CD4-positive, alpha-beta memory T cell (primary cell): ENCODE measurements at regions not wholly inside any gene's neighbourhood (a gene's known extent, or its start where the extent isn't known, plus 50 kb on each side); places are given as distances from the start of the nearest gene placed in this dataset.
A peak's percentile ranks its signal among the peaks of the same experiment; 100 is the strongest.

ENCODE experiments used
- CTCF ChIA-PET: fragments of 350-600 bp; sonication (Branson Sonifier 250); formaldehyde crosslinking; loops from one replicate; lab custom pipeline; 2021; ENCODE audit warnings: inconsistent platforms; ENCODE audit not compliant: partially characterized antibody; lab: Charles Lee
- POLR2A ChIA-PET: fragments of 350-600 bp; sonication (Branson Sonifier 250); formaldehyde crosslinking; loops from one replicate; lab custom pipeline; 2021; ENCODE audit not compliant: partially characterized antibody; lab: Charles Lee
- DNase-seq, 5 donors: peaks; one replicate each; pipeline versions ENCODE4 v3.0.0 to v3.0.0-alpha.2; 2020 to 2022; ENCODE audit warnings: mixed read lengths in 1 of 5
- H3K27ac ChIP-seq: one replicate; pipeline ENCODE4 v1.7.0; 2013; ENCODE audit warnings: low read depth, low read length
- H3K27me3 ChIP-seq: 2 replicates; pipeline ENCODE4 v1.7.0; 2013; ENCODE audit warnings: mild to moderate bottlenecking, low read length, moderate library complexity; ENCODE audit not compliant: insufficient read depth
- H3K36me3 ChIP-seq: 2 replicates; pipeline ENCODE4 v1.7.0; 2013; ENCODE audit warnings: mild to moderate bottlenecking, low read length, moderate library complexity; ENCODE audit not compliant: insufficient read depth
- H3K4me1 ChIP-seq: 2 replicates; pipeline ENCODE4 v1.7.0; 2013; ENCODE audit warnings: mild to moderate bottlenecking, low read length, moderate library complexity; ENCODE audit not compliant: insufficient read depth
- H3K4me3 ChIP-seq, 2 donors: one replicate each; pipeline ENCODE4 v1.7.0; 2013; ENCODE audit warnings: low read length in 2 of 2, mild to moderate bottlenecking in 1 of 2
- H3K9me3 ChIP-seq, 2 donors: one replicate each; pipeline ENCODE4 v1.7.0; 2013; ENCODE audit warnings: low read length in 2 of 2, control low read depth in 1 of 2; ENCODE audit not compliant: control insufficient read depth in 1 of 2
- H3K27ac Mint-ChIP-seq, 7 donors: one replicate each; pipeline ENCODE4 v1.8.0; 2020 to 2021; ENCODE audit warnings: mixed read lengths in 7 of 7, mild to moderate bottlenecking in 6 of 7, inconsistent platforms in 3 of 7, moderate library complexity in 3 of 7
- H3K27me3 Mint-ChIP-seq, 2 donors: one replicate each; pipeline ENCODE4 v1.8.0; 2020 to 2021; ENCODE audit warnings: mixed read lengths in 2 of 2
- H3K36me3 Mint-ChIP-seq, 2 donors: one replicate each; pipeline ENCODE4 v1.8.0; 2020 to 2021; ENCODE audit warnings: mixed read lengths in 2 of 2, inconsistent platforms in 1 of 2, mild to moderate bottlenecking in 1 of 2
- H3K4me1 Mint-ChIP-seq, 4 donors: one replicate each; pipeline ENCODE4 v1.8.0; 2020 to 2021; ENCODE audit warnings: mixed read lengths in 4 of 4, mild to moderate bottlenecking in 1 of 4
- H3K4me3 Mint-ChIP-seq, 8 donors: one replicate each; pipeline ENCODE4 v1.8.0; 2020 to 2021; ENCODE audit warnings: mixed read lengths in 8 of 8, mild to moderate bottlenecking in 7 of 8, moderate library complexity in 6 of 8, inconsistent platforms in 3 of 8
- H3K9me3 Mint-ChIP-seq, 8 donors: one replicate each; pipeline ENCODE4 v1.8.0; 2020 to 2021; ENCODE audit warnings: mixed read lengths in 8 of 8, mild to moderate bottlenecking in 5 of 8, inconsistent platforms in 3 of 8, moderate library complexity in 1 of 8
- intact Hi-C: fragments of 100-400 bp; cut with micrococcal nuclease; formaldehyde crosslinking; loops from one replicate; pipeline ENCODE4 v1.15.1; 2023

DNA sequence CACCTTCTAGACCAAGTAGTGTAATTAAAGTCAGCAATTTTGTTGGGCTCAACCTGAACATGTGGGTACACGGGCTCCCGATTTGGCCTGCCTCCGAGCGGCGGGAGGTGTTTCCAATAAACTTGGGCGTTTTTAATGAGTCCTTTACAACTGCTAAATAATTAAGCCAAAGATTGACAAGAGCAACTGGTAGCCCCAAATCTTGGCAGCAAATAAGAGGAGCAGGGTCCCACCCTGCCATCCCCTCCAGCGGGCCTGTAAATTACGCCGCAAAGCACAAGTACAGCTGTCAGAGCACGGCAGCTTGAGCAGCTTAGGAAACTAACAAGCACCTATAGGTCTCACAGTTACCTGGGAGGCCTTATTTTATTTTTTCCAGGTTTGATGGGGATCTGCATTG lies 217.1 kb downstream of the BMP7 start:
- H3K36me3 ChIP-seq: no peaks in the 10 kb centered on the region
- Mint-ChIP-seq H3K4me3 (no peak overlapping the region), H3K9me3 (peaks cover 0 to 3% (median 0%) of the 10 kb centered on the region in 8 donors), H3K36me3 (no peaks in the 10 kb centered on the region), H3K4me1 (no peaks in the 10 kb centered on the region), H3K27me3 (peaks cover 3% of the 10 kb centered on the region in 2 donors), H3K27ac (no peak overlapping the region)
- intact Hi-C loops: no loop called here
- ChIA-PET CTCF (no interaction called here), POLR2A (no interaction called here)
- H3K9me3 ChIP-seq: no peaks in the 10 kb centered on the region
- H3K4me1 ChIP-seq: no peaks in the 10 kb centered on the region
- no peak overlapping the region for H3K4me3 ChIP-seq
- no peak for DNase-seq
- H3K27ac ChIP-seq: no peak overlapping the region
- H3K27me3 ChIP-seq: no peaks in the 10 kb centered on the region

DNA sequence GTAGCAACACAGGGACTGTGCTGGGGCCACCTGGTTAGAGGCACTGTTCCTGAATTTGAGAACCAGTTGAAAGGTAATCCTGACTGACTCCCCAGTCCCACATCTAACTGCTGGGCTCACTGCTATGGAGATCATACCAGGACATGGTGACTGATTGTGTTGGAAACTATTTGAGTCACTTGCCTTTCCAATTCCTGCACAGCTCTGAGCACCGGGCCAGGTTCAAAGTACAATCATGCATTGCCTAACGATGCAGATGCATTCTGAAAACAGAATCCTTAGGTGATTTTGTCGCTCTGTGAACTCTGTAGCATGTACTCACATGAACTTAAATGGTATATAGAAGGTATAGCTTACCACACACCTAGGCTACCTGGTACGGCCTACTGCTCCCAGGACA lies 215.3 kb downstream of the BMP7 start:
- ChIA-PET CTCF (no interaction called here), POLR2A (no interaction called here)
- H3K4me1 ChIP-seq: no peaks in the 10 kb centered on the region
- no peak overlapping the region for H3K27ac ChIP-seq
- H3K27me3 Mint-ChIP-seq: peaks cover 5 to 6% of the 10 kb centered on the region in 2 donors
- H3K4me3 ChIP-seq: no peak overlapping the region
- no peak overlapping the region for H3K27ac Mint-ChIP-seq
- intact Hi-C loops: no loop called here
- no peak overlapping the region for H3K4me3 Mint-ChIP-seq
- no peaks in the 10 kb centered on the region for H3K36me3 Mint-ChIP-seq
- no peaks in the 10 kb centered on the region for H3K9me3 ChIP-seq
- no peaks in the 10 kb centered on the region for H3K4me1 Mint-ChIP-seq
- H3K9me3 Mint-ChIP-seq: peaks cover 0 to 3% (median 0%) of the 10 kb centered on the region in 8 donors
- DNase-seq: no peak
- H3K27me3 ChIP-seq: no peaks in the 10 kb centered on the region
- H3K36me3 ChIP-seq: no peaks in the 10 kb centered on the region

DNA sequence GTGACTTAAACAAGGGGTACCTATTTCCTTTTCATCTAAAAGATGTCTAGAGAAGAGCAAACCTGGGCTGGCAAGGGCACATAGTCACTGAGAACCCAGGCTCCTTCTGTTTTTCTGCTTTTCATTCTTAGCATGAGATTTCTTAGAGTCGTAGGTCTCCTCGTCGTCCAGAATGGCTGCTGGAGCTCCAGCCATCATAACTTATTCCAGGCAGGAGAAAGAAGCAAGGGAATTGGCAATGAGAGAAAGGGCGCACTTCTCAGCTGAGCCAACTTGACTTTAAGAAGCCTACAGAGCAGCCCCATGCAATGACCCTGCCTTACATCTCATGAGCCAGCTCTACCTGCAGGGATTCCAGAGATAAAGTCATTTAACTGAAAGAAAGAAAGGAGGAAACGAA lies 213.4 kb downstream of the BMP7 start:
- Mint-ChIP-seq H3K4me1 (no peaks in the 10 kb centered on the region), H3K4me3 (no peak overlapping the region), H3K27me3 (peaks cover 2 to 4% of the 10 kb centered on the region in 2 donors), H3K27ac (no peak overlapping the region), H3K9me3 (peaks cover 0 to 3% (median 0%) of the 10 kb centered on the region in 8 donors), H3K36me3 (no peaks in the 10 kb centered on the region)
- no peak overlapping the region for H3K4me3 ChIP-seq
- H3K27me3 ChIP-seq: no peaks in the 10 kb centered on the region
- ChIA-PET CTCF (no interaction called here), POLR2A (no interaction called here)
- DNase-seq: no peak
- no peak overlapping the region for H3K27ac ChIP-seq
- H3K9me3 ChIP-seq: no peaks in the 10 kb centered on the region
- H3K4me1 ChIP-seq: no peaks in the 10 kb centered on the region
- no peaks in the 10 kb centered on the region for H3K36me3 ChIP-seq
- intact Hi-C loops: no loop called here

DNA sequence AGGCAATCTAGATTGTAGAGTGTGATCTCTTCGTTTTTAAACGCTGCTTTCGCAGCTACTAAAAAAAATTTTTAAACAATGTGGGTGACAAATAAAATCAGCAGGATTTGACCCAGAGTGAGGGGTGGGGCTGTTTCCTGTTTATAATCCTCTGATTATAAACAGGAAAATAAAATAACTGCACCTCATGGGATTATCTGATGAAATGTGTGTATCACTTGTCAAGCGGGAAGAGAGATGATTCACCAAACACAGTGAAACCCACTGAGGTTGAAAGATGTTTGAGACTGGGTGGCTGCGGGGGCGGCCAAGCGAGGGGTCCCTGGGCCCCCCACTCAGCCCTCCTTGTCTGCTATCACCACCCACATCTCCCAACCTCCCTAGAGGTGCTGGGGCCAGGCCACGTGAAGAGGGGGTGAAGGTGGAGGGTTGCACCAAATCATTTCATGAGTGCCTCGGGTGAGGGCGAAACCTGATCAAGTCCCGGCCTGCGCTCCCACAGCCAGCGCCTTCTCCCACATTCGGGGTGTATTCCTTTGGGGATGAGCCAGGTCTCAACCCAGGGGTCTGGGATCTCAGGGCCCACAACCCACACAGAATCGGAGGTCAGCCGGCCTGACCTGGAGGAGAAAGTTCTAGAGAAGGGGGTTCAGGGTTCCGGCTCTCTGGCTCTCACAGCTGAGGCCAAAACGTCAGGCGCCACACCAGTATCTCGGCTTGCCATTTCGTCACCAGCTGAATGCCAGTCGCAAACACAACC lies 212.5 kb downstream of the BMP7 start:
- intact Hi-C loops: no loop called here
- H3K27ac Mint-ChIP-seq: no peak overlapping the region
- ChIA-PET CTCF (interaction anchor here (0.6 kb wide), 1 partner anchor 8 kb away, joined by 3 read pairs; no protein-coding TSS in a partner anchor), POLR2A (no interaction called here)
- no peaks in the 10 kb centered on the region for H3K36me3 Mint-ChIP-seq
- H3K27ac ChIP-seq: no peak overlapping the region
- no peak overlapping the region for H3K4me3 Mint-ChIP-seq
- peaks cover 0 to 1% (median under 1%) of the 10 kb centered on the region in 4 donors for H3K4me1 Mint-ChIP-seq
- no peaks in the 10 kb centered on the region for H3K9me3 ChIP-seq
- H3K27me3 ChIP-seq: no peaks in the 10 kb centered on the region
- no peaks in the 10 kb centered on the region for H3K4me1 ChIP-seq
- H3K36me3 ChIP-seq: no peaks in the 10 kb centered on the region
- peaks cover 4 to 9% of the 10 kb centered on the region in 2 donors for H3K27me3 Mint-ChIP-seq
- no peak for DNase-seq
- peaks cover 0 to 3% (median 0%) of the 10 kb centered on the region in 8 donors for H3K9me3 Mint-ChIP-seq
- no peak overlapping the region for H3K4me3 ChIP-seq

DNA sequence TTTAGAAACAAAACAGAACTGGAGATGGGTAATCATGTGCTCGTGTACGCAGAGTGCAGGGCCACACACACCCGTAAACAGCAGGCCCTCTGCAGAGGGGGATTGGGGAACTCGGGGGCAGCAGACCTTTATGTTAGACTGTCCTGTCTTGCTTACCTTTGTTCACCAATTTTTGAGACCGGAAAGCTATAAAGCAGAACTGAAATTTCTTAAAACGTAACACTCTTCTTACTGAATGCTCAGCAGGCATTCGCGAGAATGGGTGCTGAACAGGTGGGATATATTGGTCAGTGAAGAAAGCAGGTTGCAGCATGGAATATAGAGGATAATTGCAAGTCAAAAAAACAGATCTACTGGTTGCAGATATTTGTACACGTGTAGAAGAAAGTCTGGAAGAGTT lies 211.1 kb downstream of the BMP7 start:
- no peak overlapping the region for H3K27ac Mint-ChIP-seq
- H3K4me1 Mint-ChIP-seq: peaks cover 0 to 5% (median 4%) of the 10 kb centered on the region in 4 donors
- no peak overlapping the region for H3K4me3 ChIP-seq
- H3K27ac ChIP-seq: no peak overlapping the region
- no peak overlapping the region for H3K4me3 Mint-ChIP-seq
- no peaks in the 10 kb centered on the region for H3K36me3 Mint-ChIP-seq
- H3K27me3 Mint-ChIP-seq: peaks cover 5 to 9% of the 10 kb centered on the region in 2 donors
- H3K27me3 ChIP-seq: no peaks in the 10 kb centered on the region
- no peaks in the 10 kb centered on the region for H3K4me1 ChIP-seq
- ChIA-PET POLR2A (no interaction called here), CTCF (no interaction called here)
- H3K9me3 ChIP-seq: no peaks in the 10 kb centered on the region
- no peak for DNase-seq
- H3K36me3 ChIP-seq: no peaks in the 10 kb centered on the region
- H3K9me3 Mint-ChIP-seq: peaks cover 0 to 3% (median 0%) of the 10 kb centered on the region in 8 donors
- intact Hi-C loops: no loop called here

DNA sequence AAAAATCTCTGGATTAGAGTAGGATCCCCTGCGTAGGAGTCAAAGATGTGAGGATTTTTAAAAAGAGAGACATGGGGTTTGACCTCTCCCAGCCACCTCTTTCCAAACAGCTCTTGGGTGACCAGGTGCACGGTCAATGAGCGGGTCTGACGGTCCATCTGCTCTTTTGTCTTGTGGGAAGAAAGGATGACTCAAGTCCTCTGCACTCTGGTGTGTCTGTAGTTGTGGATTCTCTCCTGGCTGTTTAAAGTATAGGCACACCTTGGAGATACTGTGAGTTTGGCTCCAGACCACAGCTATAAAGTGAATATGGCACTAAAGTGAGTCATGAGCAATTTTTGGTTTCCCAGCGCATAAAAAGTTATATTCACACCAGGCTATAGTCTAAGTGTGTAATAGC lies 209.8 kb downstream of the BMP7 start:
- Mint-ChIP-seq H3K36me3 (no peaks in the 10 kb centered on the region), H3K27ac (no peak overlapping the region), H3K9me3 (peaks cover 0 to 3% (median 0%) of the 10 kb centered on the region in 8 donors), H3K4me1 (peaks cover 0 to 8% (median 4%) of the 10 kb centered on the region in 4 donors), H3K4me3 (no peak overlapping the region), H3K27me3 (peaks cover 12 to 17% of the 10 kb centered on the region in 2 donors)
- CTCF ChIA-PET: no interaction called here
- Histone ChIP-seq H3K27ac (no peak overlapping the region), H3K4me1 (no peaks in the 10 kb centered on the region), H3K36me3 (no peaks in the 10 kb centered on the region), H3K9me3 (no peaks in the 10 kb centered on the region), H3K27me3 (no peaks in the 10 kb centered on the region), H3K4me3 (no peak overlapping the region)
- intact Hi-C loops: no loop called here
- no peak for DNase-seq
- POLR2A ChIA-PET: no interaction called here

DNA sequence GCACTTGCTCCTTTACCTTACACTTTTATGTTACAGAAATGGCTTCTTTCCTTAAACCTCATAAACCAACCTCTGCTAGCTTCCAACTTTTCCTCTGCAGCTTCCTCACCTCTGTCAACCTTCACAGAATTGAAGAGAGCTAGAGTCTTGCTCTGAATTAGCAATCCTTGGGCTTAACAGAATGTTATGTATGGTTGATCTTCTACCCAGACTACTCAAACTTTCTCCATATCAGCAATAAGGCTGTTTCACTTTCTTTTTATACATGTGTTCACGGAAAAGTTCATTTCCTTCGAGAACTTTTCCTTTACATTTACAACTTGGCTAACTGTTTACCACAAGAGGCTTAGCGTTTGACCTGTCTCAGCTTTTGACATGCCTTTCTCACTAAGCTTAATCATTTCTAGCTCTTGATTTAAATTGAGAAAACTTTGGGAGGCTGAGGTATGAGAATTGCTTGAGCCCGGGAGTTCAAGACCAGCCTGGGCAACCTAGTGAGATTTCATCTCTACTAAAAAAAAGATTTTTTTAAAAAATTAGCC lies 207.3 kb downstream of the BMP7 start:
- peaks cover 26 to 30% of the 10 kb centered on the region in 2 donors for H3K27me3 Mint-ChIP-seq
- peaks cover 0 to 8% (median 4%) of the 10 kb centered on the region in 4 donors for H3K4me1 Mint-ChIP-seq
- ChIA-PET CTCF (interaction anchor here (0.8 to 0.9 kb wide), 2 partner anchors 13 to 36 kb away, joined by 3 read pairs; no protein-coding TSS in a partner anchor), POLR2A (no interaction called here)
- no peaks in the 10 kb centered on the region for H3K9me3 Mint-ChIP-seq
- H3K27me3 ChIP-seq: no peaks in the 10 kb centered on the region
- no peaks in the 10 kb centered on the region for H3K9me3 ChIP-seq
- no peaks in the 10 kb centered on the region for H3K36me3 Mint-ChIP-seq
- H3K4me1 ChIP-seq: no peaks in the 10 kb centered on the region
- no peak for DNase-seq
- intact Hi-C loops: no loop called here
- H3K4me3 Mint-ChIP-seq: peak overlapping the region in 4 of 8 donors; percentile 22 to 67 (median 52)
- no peak overlapping the region for H3K4me3 ChIP-seq
- H3K36me3 ChIP-seq: no peaks in the 10 kb centered on the region
- H3K27ac Mint-ChIP-seq: peak overlapping the region in 1 of 7 donors; percentile 31
- H3K27ac ChIP-seq: no peak overlapping the region
